ENCODE measurements at regions not wholly inside any gene's neighbourhood (a gene's known extent, or its start where the extent isn't known, plus 50 kb on each side); places are given as distances from the start of the nearest gene placed in this dataset.

GRCh38 chr10:88185830-88186229, 322.4 kb downstream of the PTEN start:
- no peak for TF ChIP-seq CTCF (IDR thresholded peaks at IDR 0.05; ENCODE audit: insufficient read depth, low read depth, low read length)
- no peak overlapping the region for H3K4me3 ChIP-seq (ENCODE audit: low read depth, low read length)
- DNase-seq (ENCODE audit: low read depth): peak; percentile 55

- peak; percentile 39 for DNase-seq (ENCODE audit: low read depth)
- no peak overlapping the region for H3K4me3 ChIP-seq (ENCODE audit: low read depth, low read length)
- no peak for TF ChIP-seq CTCF (IDR thresholded peaks at IDR 0.05; ENCODE audit: insufficient read depth, low read depth, low read length)
Measured at GRCh38 chr10:88186335-88186734, 322.9 kb downstream of the PTEN start.

GRCh38 chr10:88187472-88187871, 324.0 kb downstream of the PTEN start:
- H3K4me3 ChIP-seq (ENCODE audit: low read depth, low read length): no peak overlapping the region
- TF ChIP-seq CTCF (IDR thresholded peaks at IDR 0.05; ENCODE audit: insufficient read depth, low read depth, low read length): no peak
- DNase-seq (ENCODE audit: low read depth): peak; percentile 18

- no peak overlapping the region for H3K4me3 ChIP-seq (ENCODE audit: low read depth, low read length)
- no peak for DNase-seq (ENCODE audit: low read depth)
- no peak for TF ChIP-seq CTCF (IDR thresholded peaks at IDR 0.05; ENCODE audit: insufficient read depth, low read depth, low read length)
Measured at GRCh38 chr10:88190123-88190522, 326.7 kb downstream of the PTEN start.

GRCh38 chr10:88190540-88191235, 327.3 kb downstream of the PTEN start:
- no peak for TF ChIP-seq CTCF (IDR thresholded peaks at IDR 0.05; ENCODE audit: insufficient read depth, low read depth, low read length)
- no peak for DNase-seq (ENCODE audit: low read depth)
- H3K4me3 ChIP-seq (ENCODE audit: low read depth, low read length): no peak overlapping the region

GRCh38 chr10:88193018-88193417, 329.6 kb downstream of the PTEN start:
- no peak for DNase-seq (ENCODE audit: low read depth)
- no peak overlapping the region for H3K4me3 ChIP-seq (ENCODE audit: low read depth, low read length)
- TF ChIP-seq CTCF (IDR thresholded peaks at IDR 0.05; ENCODE audit: insufficient read depth, low read depth, low read length): no peak

Measured in fibroblast of villous mesenchyme (primary cell).